H1 (cell line): ENCODE measurements at regions not wholly inside any gene's neighbourhood (a gene's known extent, or its start where the extent isn't known, plus 50 kb on each side); places are given as distances from the start of the nearest gene placed in this dataset.

ENCODE experiments used
- CHD7 ChIP-seq: fragments of 300-600 bp; sonication (generic); IDR thresholded peaks from 2 replicates; pipeline ENCODE4 v1.7.1; 2012; ENCODE audit warnings: low read length, moderate library complexity, mild to moderate bottlenecking, inconsistent platforms; ENCODE audit not compliant: insufficient replicate concordance

- no peak for TF ChIP-seq CHD7
Observed at GRCh38 chr10:69750011-69750373, 51.7 kb upstream of the COL13A1 start (continued).
